DMS53 treated with DMSO at 0.1 percent for 48 hours (cell line): ENCODE measurements at regions not wholly inside any gene's neighbourhood (a gene's known extent, or its start where the extent isn't known, plus 50 kb on each side); places are given as distances from the start of the nearest gene placed in this dataset.
"Not testable (repeated sequence)": the region's sequence is repeated elsewhere in the genome, so short reads cannot be mapped to it uniquely, and the experiment has no call there.

Source experiments
- DNase-seq: peaks from one replicate; lab custom pipeline; 2025; ENCODE audit not compliant: unreplicated experiment; lab: John Stamatoyannopoulos, UW

DNA sequence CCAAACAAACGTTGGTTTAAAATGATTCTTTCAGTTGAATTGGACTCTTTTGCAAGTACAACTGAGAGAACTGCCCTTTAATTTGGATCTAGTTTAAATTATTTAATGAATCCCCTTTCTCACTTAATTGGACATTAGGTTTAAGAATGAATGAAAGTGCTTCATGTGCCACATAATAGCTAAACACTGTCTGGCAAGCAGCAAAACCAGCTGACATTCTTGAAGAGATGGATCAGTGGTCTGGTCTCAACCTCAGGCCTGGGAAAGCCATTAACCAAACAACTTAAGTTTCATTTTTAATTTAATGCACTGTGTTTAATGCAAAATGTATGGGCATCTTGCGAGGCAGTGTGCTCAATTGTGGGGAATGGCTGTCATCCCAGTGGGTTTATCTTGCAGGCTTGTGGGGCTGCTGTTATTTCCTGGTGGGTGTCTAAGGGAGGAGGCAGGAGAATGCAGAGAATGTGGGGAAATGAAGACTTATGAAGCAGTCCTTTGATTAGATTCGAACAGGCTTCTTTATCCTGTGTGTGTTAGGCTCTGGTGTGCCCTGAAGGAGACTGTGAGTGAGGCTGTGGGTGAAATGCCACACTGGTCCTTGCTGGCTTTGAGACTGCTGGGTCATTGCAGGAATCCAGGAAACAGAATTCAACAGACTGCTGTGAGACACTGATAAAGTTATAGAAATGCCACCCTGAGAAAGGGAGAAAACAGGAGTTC, 144.1 kb upstream of the PELI2 start:
- no peak for DNase-seq

DNA sequence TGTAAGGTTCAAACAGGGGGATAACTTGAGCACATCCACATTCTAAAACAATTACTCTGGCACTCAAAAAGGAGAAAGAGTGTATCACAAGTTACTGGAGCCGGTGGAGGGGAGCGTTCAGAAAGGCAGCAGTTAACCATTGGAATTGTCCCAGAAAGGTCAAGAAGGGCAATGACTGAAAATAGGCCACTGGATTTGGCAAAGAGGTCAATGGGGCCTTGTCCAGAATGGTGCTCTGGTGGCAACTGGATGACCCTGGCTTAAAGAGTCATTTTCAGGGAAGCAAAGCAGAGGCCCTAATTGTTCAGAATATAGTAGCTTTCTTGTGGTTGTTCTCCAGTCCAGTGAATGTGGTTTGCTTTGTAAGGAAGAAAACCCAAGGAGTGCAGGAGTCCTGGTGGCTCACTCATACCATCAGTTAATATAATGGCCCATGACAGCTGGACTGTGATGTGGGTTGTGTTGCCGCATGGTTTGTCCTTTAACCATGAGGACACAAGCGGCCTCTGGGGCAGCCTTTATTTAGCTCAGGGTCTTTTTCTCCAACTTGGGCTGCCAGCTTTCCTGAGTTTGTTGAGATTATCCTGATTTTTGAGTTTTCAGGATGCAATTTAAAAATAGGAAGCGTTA, 142.8 kb upstream of the PELI2 start:
- no peak for DNase-seq

GRCh38 chr14:55976219-55976618, 142.0 kb upstream of the PELI2 start:
- no peak for DNase-seq

GRCh38 chr14:55976655-55977054, 141.6 kb upstream of the PELI2 start:
- DNase-seq, result no peak

DNA sequence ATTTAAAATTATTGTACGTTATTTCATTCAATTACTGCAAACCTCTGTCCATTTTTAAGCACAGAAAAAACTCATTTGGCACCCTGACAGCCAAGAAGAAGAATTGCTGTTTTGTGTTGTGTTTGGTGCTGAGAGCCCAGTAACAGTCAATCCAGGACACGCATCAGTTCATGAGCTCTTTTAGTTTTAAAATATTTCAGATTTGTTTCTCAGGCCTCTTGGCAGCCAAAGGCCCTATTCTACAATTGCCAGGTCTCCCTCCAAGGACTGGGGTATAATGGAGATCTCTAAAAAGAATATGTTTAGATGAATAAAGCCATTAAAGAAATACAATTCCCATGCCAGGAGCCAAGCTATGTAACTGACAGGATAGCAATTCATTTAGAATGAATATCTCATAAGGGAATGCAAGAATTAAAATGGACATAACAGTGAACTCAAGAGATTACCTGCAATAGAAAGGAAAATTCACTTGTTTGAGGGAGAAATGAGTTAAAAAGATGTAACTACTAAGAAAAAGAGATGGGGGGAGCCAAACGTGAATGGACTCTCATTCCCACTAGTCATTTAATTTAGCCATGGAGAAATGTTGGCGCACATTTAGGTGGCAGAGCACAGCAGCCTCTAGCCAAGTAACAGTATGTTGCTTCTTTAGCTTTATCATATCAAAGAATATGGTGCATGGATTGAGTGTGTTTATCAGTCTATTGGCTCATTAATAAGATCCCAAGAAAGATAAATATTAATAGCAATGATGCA, 140.6 kb upstream of the PELI2 start:
- no peak for DNase-seq

DNA sequence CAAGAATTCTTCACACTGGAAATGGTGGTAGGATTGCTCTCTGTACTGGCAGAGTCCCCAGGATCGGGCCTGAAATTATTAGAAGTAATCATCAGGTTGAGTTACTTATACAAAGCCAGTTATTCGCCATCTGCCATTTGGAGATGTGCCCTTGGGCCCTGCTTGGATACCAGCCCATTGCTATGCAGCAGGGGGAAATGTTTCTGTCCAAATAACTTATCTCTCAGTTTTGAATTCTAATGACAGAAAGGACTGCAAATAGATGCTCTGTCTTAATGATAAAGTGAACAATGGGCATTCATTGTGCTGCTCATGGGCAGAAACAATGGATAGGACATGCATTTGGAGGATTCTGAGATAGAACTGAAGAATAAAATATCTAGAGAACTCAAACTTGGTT, 139.1 kb upstream of the PELI2 start:
- no peak for DNase-seq

GRCh38 chr14:55979781-55980180, 138.4 kb upstream of the PELI2 start:
- no peak for DNase-seq

DNA sequence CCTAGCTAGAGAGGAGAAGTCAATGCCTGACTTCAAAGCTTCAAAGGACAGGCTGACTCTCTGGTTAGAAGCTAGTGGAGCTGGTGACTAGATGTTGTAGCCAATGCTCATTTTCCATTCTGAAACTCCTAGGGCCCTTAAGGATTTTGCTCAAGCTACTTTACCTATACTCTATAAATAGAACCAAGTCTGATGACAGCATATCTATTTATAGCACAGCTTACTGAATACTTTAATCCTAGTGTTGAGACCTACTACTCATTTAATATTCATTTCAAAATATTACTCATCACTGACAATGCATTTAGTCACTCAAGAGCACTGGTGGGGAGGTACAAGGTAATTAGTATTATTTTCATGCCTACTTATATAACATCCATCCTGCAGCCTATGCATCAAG, 137.2 kb upstream of the PELI2 start:
- DNase-seq, result no peak

DNA sequence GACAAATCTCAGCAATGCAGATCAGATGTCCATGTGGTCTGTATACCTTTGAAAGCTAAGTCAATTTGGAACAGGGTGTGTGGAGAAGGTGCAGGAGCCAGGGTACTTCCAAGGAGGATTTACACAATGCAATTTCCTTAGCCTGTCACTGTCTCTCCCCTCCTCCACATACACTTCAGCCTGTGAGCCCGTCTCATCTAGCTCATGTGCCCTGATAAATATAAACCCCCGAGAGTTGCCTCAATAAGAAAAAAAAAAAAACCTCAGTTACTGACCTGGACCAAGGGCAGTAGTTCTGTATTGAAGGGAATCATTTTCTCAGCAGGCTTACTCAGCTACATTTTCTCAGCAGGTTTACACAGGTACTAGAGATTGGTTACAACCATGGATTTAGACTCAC, 132.1 kb upstream of the PELI2 start:
- no peak for DNase-seq

DNA sequence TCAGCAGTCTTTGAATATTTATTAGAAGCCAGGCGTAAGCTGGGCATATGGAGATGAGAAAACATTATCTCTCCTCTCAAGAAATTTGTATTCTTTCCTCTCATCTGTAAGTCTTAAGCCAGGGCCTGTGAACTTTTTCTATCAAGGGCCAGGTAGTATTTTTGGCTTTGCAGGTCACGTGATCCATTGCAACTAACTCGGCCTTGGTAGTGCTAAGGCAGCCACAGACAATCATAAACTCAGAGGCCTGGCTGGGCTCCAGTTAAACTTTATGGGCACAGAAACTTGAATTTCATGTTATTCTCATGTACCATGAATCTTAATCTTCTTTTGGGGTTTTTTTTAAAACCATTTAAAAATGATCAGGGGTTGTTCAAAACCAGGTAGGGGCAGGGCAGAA, 117.4 kb upstream of the PELI2 start:
- no peak for DNase-seq

DNA sequence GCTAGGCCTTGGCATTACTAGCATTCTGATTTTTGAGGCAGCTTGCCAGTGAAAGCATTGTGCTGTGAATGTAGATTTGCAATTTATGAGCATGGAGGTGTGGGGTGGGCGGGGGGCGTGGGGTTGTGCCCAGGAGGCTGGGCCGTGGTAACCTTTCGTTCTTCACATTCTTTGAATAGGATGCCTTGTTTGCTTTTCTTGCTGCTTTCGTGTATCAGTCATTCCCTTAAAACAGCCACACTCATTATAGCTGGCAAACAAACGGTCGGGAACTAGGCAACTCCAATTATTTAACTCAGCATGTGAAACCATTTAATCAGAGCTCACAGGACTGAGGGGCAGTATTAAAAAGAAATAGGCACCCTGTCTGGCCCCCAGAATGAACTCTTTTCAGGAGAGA, 115.9 kb upstream of the PELI2 start:
- no peak for DNase-seq

- DNase-seq, result no peak
Observed at GRCh38 chr14:56002876-56003625, 115.2 kb upstream of the PELI2 start.

DNA sequence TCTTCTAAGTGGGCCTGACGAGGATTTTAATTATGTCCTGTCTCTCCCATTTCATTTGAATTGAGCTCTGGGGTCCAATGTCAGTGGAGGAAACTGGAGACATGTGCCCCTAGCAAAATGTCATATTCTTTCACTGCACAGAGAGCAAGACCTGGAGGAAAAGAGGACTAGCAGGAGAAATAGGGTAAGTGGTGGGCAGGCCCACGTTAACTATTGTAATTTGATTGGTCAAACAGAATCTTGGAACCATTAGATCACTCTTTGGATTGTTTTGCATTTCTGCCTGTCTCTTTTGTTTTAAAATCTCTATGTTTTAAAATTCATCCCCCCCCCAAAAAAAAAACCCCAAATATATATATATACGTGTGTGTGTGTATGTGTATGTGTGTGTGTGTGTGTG, 113.9 kb upstream of the PELI2 start:
- DNase-seq, result no peak

DNA sequence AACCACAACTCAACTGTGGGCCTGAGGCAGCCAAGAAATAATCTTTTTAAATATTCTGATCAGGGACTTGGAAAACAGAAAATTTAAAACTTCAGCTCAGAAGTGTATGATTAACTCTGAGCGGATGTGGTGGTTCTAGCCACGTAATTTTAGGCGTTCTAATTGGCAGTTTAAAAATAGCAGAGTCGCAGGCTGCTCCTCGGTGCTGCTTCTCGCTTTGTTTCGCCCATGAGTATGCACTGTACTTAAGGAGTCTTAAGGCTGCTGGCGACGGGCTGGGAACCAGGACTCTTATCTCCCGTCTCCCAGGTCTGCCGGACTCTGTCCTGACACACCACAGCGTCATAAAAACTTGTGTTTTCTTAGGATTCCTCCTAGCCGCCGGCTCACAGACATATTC, 113.4 kb upstream of the PELI2 start:
- no peak for DNase-seq

DNA sequence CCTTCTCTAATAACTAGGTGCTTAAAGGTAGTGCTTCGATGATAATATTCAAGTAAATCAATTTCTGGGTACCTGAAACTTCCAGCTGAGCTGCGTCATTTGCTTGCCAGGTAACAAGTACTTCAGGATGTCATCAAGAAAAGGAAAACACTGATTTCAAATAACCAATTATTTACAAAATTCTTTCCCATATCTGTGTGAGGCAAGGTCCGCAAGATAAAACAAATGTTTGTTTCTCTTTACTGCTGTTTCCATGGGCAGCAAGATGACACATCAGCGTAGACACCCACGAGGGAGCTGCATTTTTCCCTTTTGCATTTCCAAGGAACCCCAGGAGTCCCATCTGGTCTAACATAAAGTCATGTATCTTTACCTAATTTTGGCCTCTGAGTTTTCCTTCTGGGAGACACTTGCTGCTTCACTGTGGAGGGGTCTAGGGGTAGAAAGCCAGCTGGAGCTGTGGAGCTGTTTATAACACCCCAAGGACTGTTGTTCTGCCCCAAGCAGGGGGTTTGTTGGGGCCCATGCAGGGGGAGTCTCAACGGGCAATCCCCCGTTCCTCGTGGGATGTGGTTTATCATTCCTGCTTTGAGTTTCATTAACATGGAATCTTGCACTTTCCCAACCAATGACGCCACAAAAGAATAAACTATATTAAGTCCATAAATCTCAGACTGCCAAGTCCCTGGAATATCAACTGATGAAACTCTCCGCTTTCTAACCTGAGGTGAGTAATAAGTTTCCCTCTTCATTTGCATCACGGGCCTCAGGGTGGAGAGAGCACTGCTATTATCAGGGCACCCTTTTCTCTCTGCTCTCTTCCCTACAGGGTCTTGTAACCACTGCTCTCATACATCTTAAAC, 112.8 kb upstream of the PELI2 start:
- DNase-seq, result no peak

DNA sequence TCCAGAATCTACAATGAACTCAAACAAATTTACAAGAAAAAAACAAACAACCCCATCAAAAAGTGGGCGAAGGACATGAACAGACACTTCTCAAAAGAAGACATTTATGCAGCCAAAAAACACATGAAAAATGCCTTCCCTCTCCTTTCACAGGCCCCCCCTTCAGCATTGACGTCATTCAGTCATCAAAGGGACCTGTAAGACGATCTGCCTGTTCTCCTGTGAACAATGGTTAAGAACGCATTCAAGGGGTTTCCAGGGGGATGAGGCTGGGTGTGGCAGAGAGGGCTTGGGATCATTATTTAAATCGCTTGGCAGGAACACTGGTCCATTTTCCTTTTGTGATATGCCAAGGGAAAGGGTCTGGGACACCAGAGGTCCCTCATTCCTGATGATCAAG, 110.7 kb upstream of the PELI2 start:
- DNase-seq, result not testable (repeated sequence)

- DNase-seq, result no peak
Observed at GRCh38 chr14:56008150-56008549, 110.1 kb upstream of the PELI2 start.

DNA sequence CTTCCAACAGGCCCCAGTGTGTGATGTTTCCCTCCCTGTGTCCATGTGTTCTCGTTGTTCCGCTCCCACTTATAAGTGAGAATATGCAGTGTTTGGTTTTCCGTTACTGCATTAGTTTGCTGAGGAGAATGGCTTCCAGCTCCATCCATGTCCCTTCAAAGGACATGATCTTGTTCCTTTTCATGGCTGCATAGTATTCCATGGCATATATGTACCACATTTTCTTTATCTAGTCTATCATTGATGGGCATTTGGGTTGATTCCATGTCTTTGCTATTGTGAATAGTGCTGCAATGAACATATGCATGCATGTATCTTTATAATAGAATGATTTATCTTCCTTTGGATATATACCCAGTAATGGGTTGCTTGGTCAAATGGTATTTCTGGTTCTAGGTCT, 109.5 kb upstream of the PELI2 start:
- DNase-seq, result not testable (repeated sequence)

DNA sequence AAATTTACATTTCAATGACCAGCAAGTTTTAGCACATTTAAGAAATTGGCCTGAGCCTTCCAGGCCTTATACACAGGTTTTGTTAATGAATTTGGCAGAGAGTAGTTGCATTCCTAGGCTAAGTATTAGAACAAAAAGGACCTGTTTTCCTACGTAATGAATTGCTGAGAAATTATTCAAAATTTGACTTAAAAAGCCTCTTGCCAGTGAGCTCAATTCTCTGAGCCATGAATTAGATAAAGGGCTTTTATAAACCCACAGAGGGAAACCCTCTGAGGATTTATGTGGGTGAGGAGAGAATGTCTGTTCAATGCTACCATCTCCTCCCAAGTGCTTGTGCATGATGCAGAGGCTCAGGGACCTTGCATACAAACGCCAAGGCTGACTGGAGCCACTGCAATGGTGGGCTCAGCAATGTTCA, 94.5 kb upstream of the PELI2 start:
- no peak for DNase-seq

DNA sequence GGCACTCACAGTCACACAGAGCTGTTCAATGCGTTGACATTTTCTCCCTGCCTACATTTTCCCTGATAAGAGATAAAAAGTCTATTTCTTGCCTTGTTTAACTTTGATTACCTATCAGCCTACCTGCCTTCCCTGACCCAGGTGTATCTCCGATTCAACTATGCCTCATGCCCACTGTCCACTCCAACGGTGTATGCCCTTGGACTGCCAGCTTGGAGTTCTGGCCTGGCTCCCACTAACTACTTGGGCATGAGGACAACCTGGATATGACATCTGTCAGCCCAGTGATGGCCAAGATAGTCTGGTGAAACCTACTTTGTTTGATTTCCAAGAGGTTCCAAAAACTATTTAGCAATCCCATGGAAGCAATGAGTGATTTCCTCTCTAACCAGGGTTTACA, 93.0 kb upstream of the PELI2 start:
- no peak for DNase-seq

DNA sequence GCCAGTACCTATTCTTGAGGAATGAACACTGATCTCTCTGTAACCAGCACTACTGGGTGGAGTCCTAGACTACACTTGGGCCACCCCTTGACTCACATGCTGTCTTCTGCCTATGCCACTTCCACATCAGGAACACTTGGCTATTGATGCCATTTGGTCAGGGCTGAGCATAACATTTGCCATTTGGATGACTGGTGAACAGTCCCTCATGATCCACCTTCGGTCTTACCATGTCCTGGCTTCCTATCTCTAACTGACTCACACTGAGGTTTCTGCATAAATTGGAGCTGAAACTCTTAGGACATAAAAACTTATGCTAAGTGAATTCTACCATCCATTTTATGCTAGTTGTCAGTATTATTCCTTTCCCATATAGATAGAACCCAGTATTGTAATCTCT, 91.7 kb upstream of the PELI2 start:
- no peak for DNase-seq
